ACC112 (cell line): ENCODE measurements at regions not wholly inside any gene's neighbourhood (a gene's known extent, or its start where the extent isn't known, plus 50 kb on each side); places are given as distances from the start of the nearest gene placed in this dataset.

ENCODE experiments used
- H2AFZ ChIP-seq: fragments of 200-600 bp; sonication (generic); one replicate; pipeline ENCODE4 v1.6.0; 2017; ENCODE audit warnings: antibody characterized with exemption, low read length; ENCODE audit not compliant: unreplicated experiment
- H3K27ac ChIP-seq: fragments of 200-600 bp; sonication (generic); 2 replicates; pipeline ENCODE4 v1.5.1; 2014; ENCODE audit warnings: low read depth, mild to moderate bottlenecking, antibody characterized with exemption, low read length, moderate library complexity
- H3K27me3 ChIP-seq: fragments of 200-600 bp; sonication (generic); 2 replicates; pipeline ENCODE4 v1.6.1; 2014; ENCODE audit warnings: mild to moderate bottlenecking, antibody characterized with exemption, low read length, moderate library complexity, mixed read lengths; ENCODE audit not compliant: insufficient read depth
- H3K36me3 ChIP-seq: fragments of 200-600 bp; sonication (generic); 2 replicates; pipeline ENCODE4 v1.6.1; 2016; ENCODE audit warnings: mild to moderate bottlenecking, antibody characterized with exemption, low read length, moderate library complexity, mixed read lengths; ENCODE audit not compliant: insufficient read depth
- H3K4me1 ChIP-seq: fragments of 200-600 bp; sonication (generic); one replicate; pipeline ENCODE4 v1.6.1; 2016; ENCODE audit warnings: low read length, mixed read lengths; ENCODE audit not compliant: insufficient read depth, unreplicated experiment, control insufficient read depth
- H3K4me3 ChIP-seq: fragments of 200-600 bp; sonication (generic); 2 replicates; pipeline ENCODE4 v1.5.1; 2014; ENCODE audit warnings: mild to moderate bottlenecking, low read depth, low read length
- H3K79me2 ChIP-seq: fragments of 200-600 bp; sonication (generic); one replicate; pipeline ENCODE4 v1.6.0; 2016; ENCODE audit warnings: low read length; ENCODE audit not compliant: control insufficient read depth, unreplicated experiment, insufficient read depth

DNA sequence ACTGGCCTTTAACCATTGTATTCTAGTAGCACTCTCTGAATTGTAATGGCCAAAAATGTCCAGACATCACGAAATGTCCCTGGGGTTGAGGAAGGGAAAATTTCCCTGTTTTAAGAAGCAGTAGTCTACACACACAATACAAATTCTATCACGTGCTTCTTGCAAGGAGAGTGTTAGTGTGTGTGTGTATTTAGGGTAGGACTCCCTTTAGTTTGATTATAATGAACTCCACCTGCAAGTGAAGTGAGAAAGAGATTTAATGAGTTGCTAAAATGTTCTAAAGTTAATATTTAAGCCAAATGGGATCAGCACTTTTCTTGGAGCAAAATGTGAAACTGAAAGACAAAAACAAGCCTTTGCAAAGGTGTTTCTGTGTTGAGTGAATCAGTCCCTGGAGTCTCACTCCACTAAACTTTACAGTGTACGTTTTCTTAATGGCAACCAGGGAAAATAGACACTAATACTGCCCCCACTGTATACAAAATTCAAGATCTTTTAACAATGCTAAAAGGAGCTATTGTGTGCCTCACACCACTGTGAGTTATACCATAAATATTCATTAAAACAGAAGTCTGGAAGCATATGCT, 590.3 kb upstream of the TENM4 start:
- Histone ChIP-seq H3K36me3 (no peaks in the 10 kb centered on the region), H3K4me1 (no peaks in the 10 kb centered on the region), H3K27me3 (no peaks in the 10 kb centered on the region), H3K4me3 (peak overlapping the region; percentile 25; the same call in 1 of the 2 replicates), H3K27ac (no peak overlapping the region), H3K79me2 (no peaks in the 10 kb centered on the region), H2AFZ (no peak overlapping the region)

DNA sequence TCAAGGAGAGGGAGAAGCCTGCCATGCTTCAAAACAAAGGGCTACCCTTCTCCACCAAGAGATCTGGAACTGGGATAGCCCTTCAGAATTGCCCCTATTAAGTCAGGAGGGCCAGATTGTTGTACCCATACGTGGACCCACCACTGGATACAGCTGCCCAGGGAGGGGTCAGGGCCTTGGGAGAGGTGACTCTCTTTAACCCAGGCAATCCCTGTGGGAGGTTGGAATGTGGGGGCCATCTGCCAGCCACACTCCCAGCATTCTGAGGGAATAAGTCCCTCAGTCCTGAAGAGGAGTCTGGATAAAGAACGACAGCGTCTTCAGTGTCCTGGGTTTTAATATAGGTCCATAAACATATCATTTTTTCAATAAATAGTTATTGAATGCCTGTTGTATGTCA, 588.2 kb upstream of the TENM4 start:
- Histone ChIP-seq H2AFZ (no peak overlapping the region), H3K27ac (no peak overlapping the region), H3K4me3 (no peak overlapping the region), H3K36me3 (no peaks in the 10 kb centered on the region), H3K79me2 (no peaks in the 10 kb centered on the region), H3K27me3 (no peaks in the 10 kb centered on the region), H3K4me1 (no peaks in the 10 kb centered on the region)

DNA sequence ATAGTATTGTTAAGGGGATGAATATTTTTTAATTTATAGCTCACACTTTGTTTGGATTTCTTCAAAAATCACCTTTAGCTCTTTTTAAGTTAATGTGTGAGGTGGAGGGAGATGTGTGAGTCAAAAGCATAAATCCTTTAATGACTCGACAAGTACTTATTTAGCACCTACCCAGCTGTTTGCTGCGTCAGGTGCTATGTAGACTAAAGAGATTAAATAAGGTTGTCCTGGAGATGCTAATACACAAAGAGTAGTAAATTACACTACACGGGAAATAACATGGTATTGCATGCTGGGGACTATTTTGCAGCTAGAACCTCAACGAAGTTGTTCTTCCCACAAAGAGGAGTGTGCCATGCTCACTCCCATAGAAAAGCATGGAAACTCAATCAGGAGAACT, 583.3 kb upstream of the TENM4 start:
- Histone ChIP-seq H2AFZ (no peak overlapping the region), H3K27me3 (peaks cover 5% of the 10 kb centered on the region; the same call in 1 of the 2 replicates), H3K4me1 (no peaks in the 10 kb centered on the region), H3K79me2 (no peaks in the 10 kb centered on the region), H3K27ac (no peak overlapping the region), H3K4me3 (no peak overlapping the region), H3K36me3 (no peaks in the 10 kb centered on the region)

- H3K27ac ChIP-seq, result no peak overlapping the region
- no peaks in the 10 kb centered on the region for H3K4me1 ChIP-seq
- no peaks in the 10 kb centered on the region for H3K79me2 ChIP-seq
- no peaks in the 10 kb centered on the region for H3K36me3 ChIP-seq
- H3K27me3 ChIP-seq, result peaks cover 5% of the 10 kb centered on the region; the same call in 1 of the 2 replicates
- no peak overlapping the region for H3K4me3 ChIP-seq
- H2AFZ ChIP-seq, result no peak overlapping the region
These were observed 582.6 kb upstream of the TENM4 start for GRCh38 chr11:80023386-80023785.

GRCh38 chr11:80010536-80010935, 569.7 kb upstream of the TENM4 start:
- no peak overlapping the region for H2AFZ ChIP-seq
- no peaks in the 10 kb centered on the region for H3K36me3 ChIP-seq
- no peak overlapping the region for H3K4me3 ChIP-seq
- no peaks in the 10 kb centered on the region; the same call in 1 of the 2 replicates for H3K27me3 ChIP-seq
- no peak overlapping the region for H3K27ac ChIP-seq
- H3K79me2 ChIP-seq, result no peaks in the 10 kb centered on the region
- no peaks in the 10 kb centered on the region for H3K4me1 ChIP-seq

DNA sequence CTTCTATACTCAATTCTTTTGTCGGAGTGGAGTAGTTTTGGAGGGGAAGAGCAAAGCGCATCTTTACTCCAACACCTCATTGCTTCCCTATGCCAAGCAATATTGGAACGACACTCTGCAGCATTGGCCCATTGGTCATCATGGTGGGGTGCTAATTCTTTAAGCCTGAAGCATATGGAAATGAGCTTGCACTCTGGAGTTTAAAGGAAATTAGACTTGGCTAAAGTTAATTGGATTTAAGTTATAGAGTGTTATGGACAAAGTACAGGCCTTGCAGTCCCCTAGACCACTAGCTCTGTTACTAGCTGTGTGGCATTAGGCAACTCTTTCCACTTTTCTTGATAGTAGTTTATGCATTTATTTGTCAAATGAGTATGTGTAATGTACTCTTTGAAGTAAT, 568.3 kb upstream of the TENM4 start:
- H3K36me3 ChIP-seq, result no peaks in the 10 kb centered on the region
- no peak overlapping the region for H3K27ac ChIP-seq
- H3K4me3 ChIP-seq, result no peak overlapping the region
- no peaks in the 10 kb centered on the region for H3K4me1 ChIP-seq
- H3K27me3 ChIP-seq, result no peaks in the 10 kb centered on the region; the same call in 1 of the 2 replicates
- H2AFZ ChIP-seq, result no peak overlapping the region
- H3K79me2 ChIP-seq, result no peaks in the 10 kb centered on the region

- no peak overlapping the region for H3K4me3 ChIP-seq
These were observed 566.8 kb upstream of the TENM4 start for GRCh38 chr11:80007616-80008015.

GRCh38 chr11:79990141-79990540, 549.3 kb upstream of the TENM4 start:
- Histone ChIP-seq H3K4me3 (no peak overlapping the region), H3K27ac (no peak overlapping the region), H3K36me3 (no peaks in the 10 kb centered on the region), H3K4me1 (no peaks in the 10 kb centered on the region), H2AFZ (no peak overlapping the region), H3K79me2 (no peaks in the 10 kb centered on the region), H3K27me3 (no peaks in the 10 kb centered on the region; the same call in 1 of the 2 replicates)

More at GRCh38 chr11:80007616-80008015, 566.8 kb upstream of the TENM4 start:
- Histone ChIP-seq H2AFZ (no peak overlapping the region), H3K27me3 (no peaks in the 10 kb centered on the region; the same call in 1 of the 2 replicates), H3K79me2 (no peaks in the 10 kb centered on the region), H3K27ac (no peak overlapping the region), H3K4me1 (no peaks in the 10 kb centered on the region), H3K36me3 (no peaks in the 10 kb centered on the region)

DNA sequence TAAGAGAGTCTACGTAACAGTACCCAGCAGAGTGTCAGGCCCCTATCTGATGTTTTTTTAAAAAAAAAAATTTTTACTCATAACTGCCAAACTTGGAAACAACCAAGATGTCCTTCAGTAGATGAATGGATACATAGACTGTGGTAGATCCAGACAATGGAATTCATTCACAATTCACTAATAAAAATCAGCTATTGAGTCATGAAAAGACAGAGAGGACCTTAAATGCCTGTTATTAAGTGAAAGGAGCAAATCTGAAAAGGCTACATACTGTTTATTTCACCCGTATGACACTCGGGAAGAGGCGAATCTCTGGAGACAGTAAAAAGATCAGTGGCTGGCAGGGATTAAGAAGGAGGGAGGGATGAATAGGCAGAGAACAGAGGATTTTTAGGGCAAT, 541.4 kb upstream of the TENM4 start:
- Histone ChIP-seq H3K4me3 (no peak overlapping the region), H3K27ac (no peak overlapping the region), H3K27me3 (no peaks in the 10 kb centered on the region), H3K4me1 (no peaks in the 10 kb centered on the region), H2AFZ (no peak overlapping the region), H3K79me2 (no peaks in the 10 kb centered on the region), H3K36me3 (no peaks in the 10 kb centered on the region)

GRCh38 chr11:79980916-79981315, 540.1 kb upstream of the TENM4 start:
- Histone ChIP-seq H3K4me3 (no peak overlapping the region), H2AFZ (no peak overlapping the region), H3K27ac (no peak overlapping the region), H3K27me3 (no peaks in the 10 kb centered on the region), H3K79me2 (no peaks in the 10 kb centered on the region), H3K36me3 (no peaks in the 10 kb centered on the region), H3K4me1 (no peaks in the 10 kb centered on the region)

GRCh38 chr11:79973721-79974617, 533.1 kb upstream of the TENM4 start:
- Histone ChIP-seq H2AFZ (no peak overlapping the region), H3K4me3 (no peak overlapping the region), H3K36me3 (no peaks in the 10 kb centered on the region), H3K27ac (no peak overlapping the region), H3K27me3 (no peaks in the 10 kb centered on the region), H3K4me1 (no peaks in the 10 kb centered on the region), H3K79me2 (no peaks in the 10 kb centered on the region)
